ENCODE measurements at regions not wholly inside any gene's neighbourhood (a gene's known extent, or its start where the extent isn't known, plus 50 kb on each side); places are given as distances from the start of the nearest gene placed in this dataset.
"Not testable (repeated sequence)": the region's sequence is repeated elsewhere in the genome, so short reads cannot be mapped to it uniquely, and the experiment has no call there.

DNA sequence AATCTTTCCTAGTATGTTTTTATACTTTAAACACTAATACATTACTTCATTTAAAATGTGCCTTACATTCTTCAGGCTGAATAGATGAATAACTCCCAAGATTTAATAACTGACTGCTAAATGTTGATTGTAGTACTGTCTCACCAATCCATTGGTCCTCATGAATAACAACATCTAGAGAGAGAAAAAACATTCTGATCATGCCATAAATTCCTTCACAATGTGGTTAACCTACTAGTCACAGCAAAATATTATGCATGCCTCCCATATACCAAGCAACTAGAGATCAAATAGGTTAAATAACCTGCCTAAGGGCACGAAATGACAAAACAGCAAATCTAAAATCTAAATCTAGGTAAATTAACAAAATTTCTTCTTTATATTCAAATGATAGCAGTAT is 66.2 kb downstream of the SYT15 start:
- not testable (repeated sequence) for H3K27ac ChIP-seq (ENCODE audit: low read depth, low read length); H3K9ac ChIP-seq (ENCODE audit: low read depth, low read length); H3K4me3 ChIP-seq (ENCODE audit: low read length); H3K9me3 ChIP-seq (ENCODE audit: insufficient read depth, low read depth, low read length); H3K36me3 ChIP-seq (ENCODE audit: insufficient read depth, low read length); H3K4me1 ChIP-seq (ENCODE audit: insufficient read depth, low read length); H3K27me3 ChIP-seq (ENCODE audit: insufficient read depth, low read length)
- no CpG with 5 or more reads among the region's 1 CpG for WGBS

DNA sequence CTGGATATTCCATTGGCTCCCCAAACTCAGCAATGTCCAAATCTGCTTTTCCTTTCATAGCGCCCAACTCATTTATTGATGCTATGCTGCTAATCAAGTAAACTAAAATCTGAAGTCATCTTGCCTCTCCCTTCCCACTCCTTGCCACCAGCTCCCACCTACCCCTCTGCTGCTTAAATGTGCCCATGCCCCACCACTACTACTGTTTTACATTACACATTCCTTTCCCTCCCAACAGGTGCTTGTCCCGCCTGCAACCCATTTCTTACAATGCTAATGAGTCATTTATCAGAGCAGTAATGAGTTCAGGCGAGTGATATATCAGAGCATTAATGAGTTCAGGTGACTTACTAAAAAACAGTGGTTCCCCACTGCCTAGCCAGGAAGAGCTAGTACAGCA is 67.2 kb downstream of the SYT15 start:
- WGBS: no CpG with 5 or more reads among the region's 3 CpGs
- not testable (repeated sequence) for H3K27me3 ChIP-seq (ENCODE audit: insufficient read depth, low read length); H3K9ac ChIP-seq (ENCODE audit: low read depth, low read length); H3K9me3 ChIP-seq (ENCODE audit: insufficient read depth, low read depth, low read length); H3K27ac ChIP-seq (ENCODE audit: low read depth, low read length); H3K4me1 ChIP-seq (ENCODE audit: insufficient read depth, low read length); H3K4me3 ChIP-seq (ENCODE audit: low read length); H3K36me3 ChIP-seq (ENCODE audit: insufficient read depth, low read length)

DNA sequence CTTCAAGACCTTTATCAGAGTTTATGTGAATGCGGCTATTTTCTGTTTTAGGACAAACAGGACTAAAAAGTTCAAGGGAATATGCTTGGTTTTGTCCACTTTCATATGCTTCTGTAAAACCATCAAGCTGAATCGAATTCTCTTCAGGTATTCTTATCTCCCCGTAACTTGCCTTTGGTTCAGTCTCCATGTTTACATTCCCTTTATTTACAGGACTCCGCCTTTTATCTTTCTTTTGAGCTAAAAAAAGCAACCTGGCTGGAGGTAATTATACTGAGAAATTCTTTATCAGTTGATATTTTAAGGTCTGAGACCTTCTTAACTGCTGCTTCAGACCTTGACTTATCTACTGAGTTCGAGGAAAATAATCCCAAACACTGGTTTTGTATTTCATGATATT is 72.0 kb downstream of the SYT15 start:
- not testable (repeated sequence) for H3K36me3 ChIP-seq (ENCODE audit: insufficient read depth, low read length); H3K27ac ChIP-seq (ENCODE audit: low read depth, low read length); H3K4me1 ChIP-seq (ENCODE audit: insufficient read depth, low read length); H3K9ac ChIP-seq (ENCODE audit: low read depth, low read length); H3K9me3 ChIP-seq (ENCODE audit: insufficient read depth, low read depth, low read length); H3K4me3 ChIP-seq (ENCODE audit: low read length); H3K27me3 ChIP-seq (ENCODE audit: insufficient read depth, low read length)
- WGBS: no CpG with 5 or more reads among the region's 5 CpGs

DNA sequence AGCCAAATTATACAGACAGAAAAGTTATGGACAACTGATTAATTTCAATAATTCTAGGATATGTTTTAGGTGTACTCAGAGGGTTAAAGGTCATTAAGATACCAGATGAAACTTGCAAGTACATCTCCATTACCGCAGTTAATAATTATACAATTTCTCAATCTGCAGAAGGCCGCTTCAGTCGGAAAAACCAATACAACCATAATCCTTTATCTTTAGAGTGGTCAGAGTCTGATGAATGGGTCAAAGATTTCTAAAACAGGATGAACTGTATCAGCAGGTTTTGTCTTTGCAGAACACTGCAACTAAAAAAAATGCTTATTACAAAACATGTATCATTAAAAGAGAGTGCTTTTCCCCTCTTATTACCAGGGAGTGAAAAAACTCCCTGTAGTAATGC is 78.5 kb downstream of the SYT15 start:
- H3K9ac ChIP-seq (ENCODE audit: low read depth, low read length); H3K9me3 ChIP-seq (ENCODE audit: insufficient read depth, low read depth, low read length); H3K4me3 ChIP-seq (ENCODE audit: low read length); H3K27ac ChIP-seq (ENCODE audit: low read depth, low read length); H3K36me3 ChIP-seq (ENCODE audit: insufficient read depth, low read length); H3K27me3 ChIP-seq (ENCODE audit: insufficient read depth, low read length); H3K4me1 ChIP-seq (ENCODE audit: insufficient read depth, low read length): not testable (repeated sequence)
- WGBS: no CpG with 5 or more reads among the region's 3 CpGs

DNA sequence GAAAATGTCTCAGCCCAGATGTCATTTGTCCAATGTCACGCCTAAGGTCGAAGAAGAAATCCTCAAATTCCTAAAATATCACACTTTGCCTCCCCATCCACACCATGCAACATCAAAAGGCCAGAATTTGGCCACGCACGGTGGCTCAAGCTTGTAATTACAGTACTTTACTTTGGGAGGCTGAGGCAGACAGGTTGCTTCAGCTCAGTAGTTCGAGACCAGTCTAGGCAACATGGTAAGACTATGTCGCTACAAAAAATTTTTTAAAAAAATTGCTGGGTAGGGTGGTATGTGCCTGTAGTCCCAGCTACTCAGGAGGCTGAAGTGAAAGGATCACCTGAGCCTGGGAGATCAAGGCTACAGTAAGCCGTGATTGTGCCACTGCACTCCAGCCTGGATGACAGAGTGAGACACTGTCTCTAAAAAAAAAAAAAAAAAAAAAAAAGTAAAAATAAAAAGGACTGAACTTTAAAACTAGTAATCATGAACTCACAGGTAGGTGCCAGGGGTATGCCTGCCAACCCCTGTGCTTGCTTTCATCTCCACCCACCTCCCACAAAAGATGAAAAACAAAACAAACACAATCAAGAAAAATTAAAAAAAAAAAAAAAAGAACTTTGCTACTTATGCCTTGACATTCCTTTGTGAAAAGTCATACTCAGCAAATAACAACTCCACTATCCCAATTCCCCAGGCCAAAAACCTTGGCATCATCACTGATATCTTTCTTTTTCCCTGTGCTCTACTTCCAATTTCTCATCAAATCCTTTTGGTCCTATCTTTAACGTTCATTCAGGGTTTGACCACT is 81.3 kb downstream of the SYT15 start:
- H3K4me1 ChIP-seq (ENCODE audit: insufficient read depth, low read length); H3K27ac ChIP-seq (ENCODE audit: low read depth, low read length); H3K9me3 ChIP-seq (ENCODE audit: insufficient read depth, low read depth, low read length); H3K4me3 ChIP-seq (ENCODE audit: low read length); H3K36me3 ChIP-seq (ENCODE audit: insufficient read depth, low read length); H3K9ac ChIP-seq (ENCODE audit: low read depth, low read length); H3K27me3 ChIP-seq (ENCODE audit: insufficient read depth, low read length): not testable (repeated sequence)
- WGBS: 43% methylated on average over 1 of the region's 8 CpGs

DNA sequence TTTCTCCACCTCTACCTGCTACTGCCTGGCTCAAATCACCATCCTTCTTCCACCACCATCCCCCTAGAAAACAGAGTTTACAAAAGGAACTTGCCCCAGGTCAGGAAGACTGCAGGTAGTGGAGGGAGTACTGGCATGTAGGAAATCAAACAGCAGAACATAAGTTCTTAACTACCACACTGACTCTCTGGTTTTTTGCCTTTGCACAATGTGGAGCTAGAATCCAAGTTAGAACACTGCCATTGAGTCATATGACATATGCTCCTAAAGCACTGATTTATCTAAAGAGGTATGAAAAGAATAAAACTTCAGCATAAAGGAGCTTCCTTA is 81.9 kb downstream of the SYT15 start:
- H3K4me1 ChIP-seq (ENCODE audit: insufficient read depth, low read length); H3K9me3 ChIP-seq (ENCODE audit: insufficient read depth, low read depth, low read length); H3K4me3 ChIP-seq (ENCODE audit: low read length): not testable (repeated sequence)

DNA sequence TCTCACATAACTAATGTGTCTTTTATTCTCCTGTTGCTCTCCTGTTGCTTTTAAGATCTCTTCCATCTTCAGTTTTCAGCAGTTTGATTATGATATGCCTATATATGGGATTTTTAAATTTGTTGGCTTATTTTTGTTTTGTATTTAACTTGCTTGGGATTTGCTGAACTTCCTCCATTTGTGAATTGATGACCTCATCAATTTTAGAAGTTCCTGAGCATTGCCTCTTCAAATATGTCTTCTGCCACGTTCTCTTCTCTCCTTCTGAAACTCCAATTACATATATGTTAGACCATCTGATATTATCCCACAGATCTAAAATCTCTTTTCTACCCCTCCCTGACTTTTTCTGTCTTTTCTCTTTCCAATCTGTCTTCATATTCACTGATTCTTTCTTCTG is 86.6 kb downstream of the SYT15 start:
- H3K9ac ChIP-seq (ENCODE audit: low read depth, low read length); H3K4me3 ChIP-seq (ENCODE audit: low read length); H3K27me3 ChIP-seq (ENCODE audit: insufficient read depth, low read length); H3K9me3 ChIP-seq (ENCODE audit: insufficient read depth, low read depth, low read length); H3K4me1 ChIP-seq (ENCODE audit: insufficient read depth, low read length); H3K36me3 ChIP-seq (ENCODE audit: insufficient read depth, low read length); H3K27ac ChIP-seq (ENCODE audit: low read depth, low read length): not testable (repeated sequence)
- no CpG with 5 or more reads among the region's 1 CpG for WGBS

More for the DNA sequence above, 81.9 kb downstream of the SYT15 start:
- H3K27ac ChIP-seq (ENCODE audit: low read depth, low read length); H3K9ac ChIP-seq (ENCODE audit: low read depth, low read length); H3K36me3 ChIP-seq (ENCODE audit: insufficient read depth, low read length); H3K27me3 ChIP-seq (ENCODE audit: insufficient read depth, low read length): not testable (repeated sequence)

DNA sequence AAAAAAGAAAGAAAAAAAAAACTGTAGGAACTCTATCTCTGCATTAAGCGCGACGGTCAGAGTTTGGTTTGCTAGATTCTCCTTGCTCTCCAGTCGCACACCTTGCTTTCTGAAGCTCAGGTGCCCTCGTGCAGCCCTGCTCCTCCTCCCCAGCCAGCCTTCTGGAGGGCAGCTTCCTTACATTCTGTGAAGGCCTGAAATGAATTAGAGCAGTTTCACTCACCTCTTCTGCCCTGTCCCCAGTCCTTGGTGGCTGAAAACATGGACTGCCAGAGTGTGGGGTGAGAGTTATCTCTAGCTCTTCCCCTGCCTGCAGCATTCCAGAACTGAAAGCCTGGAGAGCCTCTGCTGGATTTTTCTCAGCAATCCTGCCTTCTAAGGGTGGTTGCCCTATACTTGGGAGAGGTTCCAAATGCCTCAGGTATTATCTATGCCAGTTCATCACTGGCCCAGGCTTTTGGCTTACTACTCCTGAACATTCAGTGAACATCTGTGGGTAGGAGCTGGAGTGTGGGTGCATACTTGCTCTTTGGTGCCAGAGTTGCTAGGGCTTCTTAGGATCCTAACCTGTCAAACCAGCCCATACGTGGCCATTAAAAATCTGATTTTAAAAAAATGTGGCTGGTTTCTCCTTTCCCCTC is 89.5 kb downstream of the SYT15 start:
- WGBS: 95% methylated on average over 2 of the region's 6 CpGs
- not testable (repeated sequence) for H3K4me1 ChIP-seq (ENCODE audit: insufficient read depth, low read length); H3K36me3 ChIP-seq (ENCODE audit: insufficient read depth, low read length); H3K9me3 ChIP-seq (ENCODE audit: insufficient read depth, low read depth, low read length); H3K4me3 ChIP-seq (ENCODE audit: low read length); H3K27me3 ChIP-seq (ENCODE audit: insufficient read depth, low read length); H3K27ac ChIP-seq (ENCODE audit: low read depth, low read length); H3K9ac ChIP-seq (ENCODE audit: low read depth, low read length)

DNA sequence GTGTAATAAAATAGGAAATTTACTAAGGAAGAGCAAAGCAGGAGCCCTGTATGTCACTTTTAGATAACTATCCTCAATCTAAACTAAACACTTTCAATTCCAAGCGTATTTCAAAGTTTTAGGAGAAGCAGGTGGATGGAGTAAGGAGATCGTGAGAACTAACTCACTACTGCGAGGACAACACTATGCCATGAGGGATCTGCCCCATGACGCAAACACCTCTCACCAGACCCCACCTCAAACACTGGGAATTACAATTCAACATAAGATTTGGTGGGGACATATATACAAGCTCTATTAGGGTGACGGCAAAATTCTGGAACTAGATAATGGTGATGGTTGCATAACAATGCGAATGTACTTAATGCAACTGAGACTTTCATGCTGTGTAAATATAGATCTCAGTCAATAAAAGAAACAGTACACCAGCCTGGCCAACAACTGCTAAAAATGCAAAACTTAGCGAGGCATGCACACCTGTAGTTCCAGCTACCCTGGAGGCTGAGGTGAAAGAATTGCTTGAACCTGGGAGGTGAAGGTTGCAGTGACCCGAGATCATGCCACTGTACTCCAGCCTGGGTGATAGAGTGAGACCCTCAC is 99.0 kb downstream of the SYT15 start:
- not testable (repeated sequence) for H3K4me1 ChIP-seq (ENCODE audit: insufficient read depth, low read length); H3K27me3 ChIP-seq (ENCODE audit: insufficient read depth, low read length); H3K36me3 ChIP-seq (ENCODE audit: insufficient read depth, low read length); H3K27ac ChIP-seq (ENCODE audit: low read depth, low read length); H3K9me3 ChIP-seq (ENCODE audit: insufficient read depth, low read depth, low read length); H3K4me3 ChIP-seq (ENCODE audit: low read length); H3K9ac ChIP-seq (ENCODE audit: low read depth, low read length)
- no CpG with 5 or more reads among the region's 8 CpGs for WGBS

DNA sequence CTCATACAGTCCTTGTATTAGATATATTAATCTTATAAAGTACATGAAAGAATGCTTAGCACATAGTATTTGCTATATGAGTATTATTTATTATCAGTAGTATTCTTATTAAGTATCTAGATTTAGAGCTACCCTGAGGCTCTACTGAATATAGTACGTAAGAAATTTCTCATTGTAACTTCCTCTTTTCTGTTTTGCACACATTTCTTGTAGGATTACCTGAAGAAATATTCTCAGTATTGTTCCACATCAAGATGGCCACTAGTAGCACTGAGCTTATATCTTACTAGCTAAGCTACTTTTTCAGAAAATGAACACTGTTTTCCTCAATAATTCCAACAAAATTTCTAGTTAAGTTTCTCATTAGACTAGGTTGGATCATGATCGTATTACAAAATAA is 112.5 kb downstream of the SYT15 start:
- not testable (repeated sequence) for H3K27me3 ChIP-seq (ENCODE audit: insufficient read depth, low read length); H3K4me3 ChIP-seq (ENCODE audit: low read length); H3K36me3 ChIP-seq (ENCODE audit: insufficient read depth, low read length); H3K9ac ChIP-seq (ENCODE audit: low read depth, low read length); H3K9me3 ChIP-seq (ENCODE audit: insufficient read depth, low read depth, low read length); H3K27ac ChIP-seq (ENCODE audit: low read depth, low read length); H3K4me1 ChIP-seq (ENCODE audit: insufficient read depth, low read length)
- no CpG with 5 or more reads among the region's 2 CpGs for WGBS

DNA sequence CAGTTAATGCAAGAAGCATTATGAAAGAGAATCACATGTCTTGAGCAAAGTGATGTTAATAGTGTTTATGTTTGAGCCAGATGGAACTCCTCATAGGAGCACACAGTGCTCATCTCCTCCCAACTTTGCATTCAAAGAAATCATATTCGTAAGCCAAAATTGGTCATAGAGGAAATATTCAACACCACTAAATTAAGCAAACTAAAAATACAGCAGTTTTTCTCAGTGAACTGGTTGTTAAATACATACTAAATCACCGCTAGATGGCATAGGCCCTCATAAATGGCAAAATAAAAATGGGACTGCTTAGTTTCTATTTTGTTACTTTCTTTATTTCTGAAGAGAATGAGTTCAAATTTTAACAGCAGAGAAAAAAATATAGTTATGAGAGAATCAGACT is 114.3 kb downstream of the SYT15 start:
- no CpG with 5 or more reads among the region's 2 CpGs for WGBS

DNA sequence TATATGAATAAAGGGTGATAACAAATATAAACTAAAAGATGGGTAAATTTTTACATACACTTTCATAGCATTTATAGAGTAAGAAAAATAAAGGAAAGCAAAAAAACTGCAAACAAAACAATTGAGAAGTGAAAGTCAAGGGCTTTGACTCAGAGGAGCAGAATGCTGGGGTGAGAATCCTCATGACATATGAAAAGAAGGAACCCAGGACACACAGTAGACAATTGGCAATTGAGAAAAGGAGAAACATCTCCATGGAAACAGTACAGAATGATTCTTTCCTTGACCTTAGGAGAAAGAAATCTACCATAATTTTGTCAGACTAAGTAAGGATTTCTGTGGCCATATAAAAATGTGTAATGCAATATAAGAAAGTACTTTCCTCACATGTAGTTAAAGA is 138.3 kb downstream of the SYT15 start:
- not testable (repeated sequence) for H3K27ac ChIP-seq (ENCODE audit: low read depth, low read length); H3K9me3 ChIP-seq (ENCODE audit: insufficient read depth, low read depth, low read length); H3K9ac ChIP-seq (ENCODE audit: low read depth, low read length); H3K36me3 ChIP-seq (ENCODE audit: insufficient read depth, low read length); H3K27me3 ChIP-seq (ENCODE audit: insufficient read depth, low read length); H3K4me3 ChIP-seq (ENCODE audit: low read length); H3K4me1 ChIP-seq (ENCODE audit: insufficient read depth, low read length)

More for the DNA sequence above, 114.3 kb downstream of the SYT15 start:
- not testable (repeated sequence) for H3K27ac ChIP-seq (ENCODE audit: low read depth, low read length); H3K4me3 ChIP-seq (ENCODE audit: low read length); H3K9ac ChIP-seq (ENCODE audit: low read depth, low read length); H3K9me3 ChIP-seq (ENCODE audit: insufficient read depth, low read depth, low read length); H3K27me3 ChIP-seq (ENCODE audit: insufficient read depth, low read length); H3K36me3 ChIP-seq (ENCODE audit: insufficient read depth, low read length); H3K4me1 ChIP-seq (ENCODE audit: insufficient read depth, low read length)
